ENCODE measurements at regions not wholly inside any gene's neighbourhood (a gene's known extent, or its start where the extent isn't known, plus 50 kb on each side); places are given as distances from the start of the nearest gene placed in this dataset.

DNA sequence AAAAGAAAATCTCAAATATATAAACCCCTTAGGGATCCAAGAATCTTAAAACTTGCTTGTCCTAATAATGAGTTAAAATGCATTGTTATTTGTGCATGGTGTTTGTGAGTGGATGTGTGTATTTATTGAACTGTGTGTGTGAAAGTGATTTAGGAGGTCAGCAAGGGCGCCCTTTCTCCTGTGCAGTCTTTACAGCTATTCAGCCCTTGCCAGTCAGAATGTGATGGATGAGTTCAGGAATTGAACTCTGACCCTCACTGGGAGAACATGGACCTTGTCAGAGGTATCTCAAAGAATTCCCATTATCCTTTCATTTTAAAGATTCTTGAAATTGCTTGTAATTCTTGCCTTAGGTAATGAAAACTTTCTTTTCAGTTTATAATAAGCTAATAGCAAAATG, 493.0 kb upstream of the ADGRL4 start:
- TF ChIP-seq, protein P1, sequence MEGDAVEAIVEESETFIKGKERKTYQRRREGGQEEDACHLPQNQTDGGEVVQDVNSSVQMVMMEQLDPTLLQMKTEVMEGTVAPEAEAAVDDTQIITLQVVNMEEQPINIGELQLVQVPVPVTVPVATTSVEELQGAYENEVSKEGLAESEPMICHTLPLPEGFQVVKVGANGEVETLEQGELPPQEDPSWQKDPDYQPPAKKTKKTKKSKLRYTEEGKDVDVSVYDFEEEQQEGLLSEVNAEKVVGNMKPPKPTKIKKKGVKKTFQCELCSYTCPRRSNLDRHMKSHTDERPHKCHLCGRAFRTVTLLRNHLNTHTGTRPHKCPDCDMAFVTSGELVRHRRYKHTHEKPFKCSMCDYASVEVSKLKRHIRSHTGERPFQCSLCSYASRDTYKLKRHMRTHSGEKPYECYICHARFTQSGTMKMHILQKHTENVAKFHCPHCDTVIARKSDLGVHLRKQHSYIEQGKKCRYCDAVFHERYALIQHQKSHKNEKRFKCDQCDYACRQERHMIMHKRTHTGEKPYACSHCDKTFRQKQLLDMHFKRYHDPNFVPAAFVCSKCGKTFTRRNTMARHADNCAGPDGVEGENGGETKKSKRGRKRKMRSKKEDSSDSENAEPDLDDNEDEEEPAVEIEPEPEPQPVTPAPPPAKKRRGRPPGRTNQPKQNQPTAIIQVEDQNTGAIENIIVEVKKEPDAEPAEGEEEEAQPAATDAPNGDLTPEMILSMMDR (IDR thresholded peaks at IDR 0.05) = no peak
- TF ChIP-seq POLR2A (IDR thresholded peaks at IDR 0.05) = no peak
